Neural cell (in vitro differentiated cells): ENCODE measurements at regions not wholly inside any gene's neighbourhood (a gene's known extent, or its start where the extent isn't known, plus 50 kb on each side); places are given as distances from the start of the nearest gene placed in this dataset.

Experiments
- H2AFZ ChIP-seq: fragments of 200-600, 300-800 bp; sonication (generic), shearing (Covaris generic); 2 replicates; pipeline ENCODE4 v1.6.0; 2014; ENCODE audit warnings: low read depth, mild to moderate bottlenecking, antibody characterized with exemption, low read length, moderate library complexity
- H3F3A ChIP-seq: fragments of 200-600 bp; shearing (Covaris generic); 2 replicates; pipeline ENCODE4 v1.6.1; 2016; ENCODE audit warnings: mild to moderate bottlenecking, moderate library complexity, mixed read lengths, antibody characterized with exemption, low read length; ENCODE audit not compliant: insufficient read depth, poor library complexity, severe bottlenecking
- H3K27ac ChIP-seq: fragments of 200-600, 300-800 bp; sonication (generic), shearing (Covaris generic); 2 replicates; pipeline ENCODE4 v1.5.1; 2014; ENCODE audit warnings: mild to moderate bottlenecking, low read length, moderate library complexity
- H3K27me3 ChIP-seq: fragments of 300-800, 200-600 bp; sonication (generic), shearing (Covaris generic); 2 replicates; pipeline ENCODE4 v1.6.0; 2014; ENCODE audit warnings: mild to moderate bottlenecking, low read depth, low read length, moderate library complexity; ENCODE audit not compliant: insufficient read depth
- H3K36me3 ChIP-seq: fragments of 300-800, 200-600 bp; sonication (generic), shearing (Covaris generic); 2 replicates; pipeline ENCODE4 v1.5.1; 2014; ENCODE audit warnings: mild to moderate bottlenecking, antibody characterized with exemption, low read length, moderate library complexity; ENCODE audit not compliant: insufficient read depth
- H3K4me2 ChIP-seq: fragments of 300-800, 200-600 bp; sonication (generic), shearing (Covaris generic); 2 replicates; pipeline ENCODE4 v1.6.0; 2014; ENCODE audit warnings: mild to moderate bottlenecking, low read length
- H3K4me3 ChIP-seq: fragments of 300-800, 200-600 bp; sonication (generic), shearing (Covaris generic); 2 replicates; pipeline ENCODE4 v1.5.1; 2014; ENCODE audit warnings: mild to moderate bottlenecking, low read length, moderate library complexity
- H3K79me2 ChIP-seq: fragments of 200-600 bp; shearing (Covaris generic); replicated peaks from 2 replicates; pipeline ENCODE4 v1.6.0; 2014; ENCODE audit warnings: mild to moderate bottlenecking, low read length, moderate library complexity; ENCODE audit not compliant: insufficient read depth
- H3K9ac ChIP-seq: fragments of 300-800, 200-600 bp; sonication (generic), shearing (Covaris generic); 2 replicates; pipeline ENCODE4 v1.6.1; 2016; ENCODE audit warnings: mild to moderate bottlenecking, low read length, mixed read lengths
- H3K9me2 ChIP-seq: fragments of 200-600 bp; shearing (Covaris generic); 2 replicates; pipeline ENCODE4 v1.6.1; 2016; ENCODE audit warnings: mild to moderate bottlenecking, low read length, mixed read lengths; ENCODE audit not compliant: insufficient read depth
- H3K9me3 ChIP-seq: fragments of 200-600, 300-800 bp; sonication (generic), shearing (Covaris generic); 2 replicates; pipeline ENCODE4 v1.6.1; 2016; ENCODE audit warnings: mild to moderate bottlenecking, mixed run types, low read length, moderate library complexity, mixed read lengths
- H4K20me1 ChIP-seq: fragments of 200-600 bp; shearing (Covaris generic); 2 replicates; pipeline ENCODE4 v1.6.1; 2016; ENCODE audit warnings: mild to moderate bottlenecking, mixed run types; ENCODE audit not compliant: insufficient read depth
- CTCF ChIP-seq: fragments of 450-650 bp; IDR thresholded peaks from 2 replicates; pipeline ENCODE4 v1.5.1; 2014; ENCODE audit warnings: antibody characterized with exemption, mild to moderate bottlenecking, moderate library complexity; ENCODE audit not compliant: poor library complexity, severe bottlenecking
- EP300 ChIP-seq: fragments of 450-650 bp; conservative IDR thresholded peaks from 2 replicates; pipeline ENCODE4 v1.6.1; 2014; ENCODE audit warnings: antibody characterized with exemption, mild to moderate bottlenecking, moderate library complexity; ENCODE audit not compliant: poor library complexity, severe bottlenecking
- EZH2 ChIP-seq: fragments of 200-600, 300-800 bp; shearing (Covaris generic), sonication (generic); IDR thresholded peaks from 2 replicates; pipeline ENCODE4 v1.6.1; 2014; ENCODE audit warnings: antibody characterized with exemption, low read length, borderline replicate concordance, mild to moderate bottlenecking; ENCODE audit not compliant: insufficient read depth, poor library complexity, severe bottlenecking
- MXI1 ChIP-seq: fragments of 450-650 bp; conservative IDR thresholded peaks from 2 replicates; pipeline ENCODE4 v1.6.1; 2014; ENCODE audit warnings: antibody characterized with exemption, mild to moderate bottlenecking; ENCODE audit not compliant: poor library complexity, severe bottlenecking
- POLR2AphosphoS5 ChIP-seq: IDR thresholded peaks from 2 replicates; pipeline ENCODE4 v1.6.1; 2012
- RAD21 ChIP-seq: fragments of 450-650 bp; conservative IDR thresholded peaks from 2 replicates; pipeline ENCODE4 v1.6.1; 2014; ENCODE audit warnings: antibody characterized with exemption, mild to moderate bottlenecking, moderate library complexity
- REST ChIP-seq: IDR thresholded peaks from 2 replicates; pipeline ENCODE4 v1.6.1; 2012; ENCODE audit warnings: borderline replicate concordance
- SMC3 ChIP-seq: fragments of 450-650 bp; conservative IDR thresholded peaks from 2 replicates; pipeline ENCODE4 v1.6.1; 2014; ENCODE audit warnings: antibody characterized with exemption, mild to moderate bottlenecking, moderate library complexity; ENCODE audit not compliant: poor library complexity
- TAF1 ChIP-seq: IDR thresholded peaks from 2 replicates; pipeline ENCODE4 v1.6.1; 2012; ENCODE audit warnings: low read depth

- H3K36me3 ChIP-seq: no peaks in the 10 kb centered on the region
- H3K27ac ChIP-seq: no peak overlapping the region
- no peaks in the 10 kb centered on the region for H3K9me2 ChIP-seq
- no peak overlapping the region for H3K4me2 ChIP-seq
- H3F3A ChIP-seq: no peaks in the 10 kb centered on the region
- H3K4me3 ChIP-seq: no peak overlapping the region
- no peak for TF ChIP-seq TAF1
- no peak for TF ChIP-seq POLR2AphosphoS5
- TF ChIP-seq MXI1: no peak
- TF ChIP-seq EP300: no peak
- TF ChIP-seq CTCF: no peak
- no peak for TF ChIP-seq RAD21
- no peak for TF ChIP-seq EZH2
- H3K9me3 ChIP-seq: no peaks in the 10 kb centered on the region
- H3K79me2 ChIP-seq: no peaks in the 10 kb centered on the region
- H3K9ac ChIP-seq: no peak overlapping the region
- H4K20me1 ChIP-seq: no peaks in the 10 kb centered on the region
- H3K27me3 ChIP-seq: no peaks in the 10 kb centered on the region
- H2AFZ ChIP-seq: no peak overlapping the region
Measured at GRCh38 chr16:55248494-55248893, 75.5 kb upstream of the IRX6 start.

DNA sequence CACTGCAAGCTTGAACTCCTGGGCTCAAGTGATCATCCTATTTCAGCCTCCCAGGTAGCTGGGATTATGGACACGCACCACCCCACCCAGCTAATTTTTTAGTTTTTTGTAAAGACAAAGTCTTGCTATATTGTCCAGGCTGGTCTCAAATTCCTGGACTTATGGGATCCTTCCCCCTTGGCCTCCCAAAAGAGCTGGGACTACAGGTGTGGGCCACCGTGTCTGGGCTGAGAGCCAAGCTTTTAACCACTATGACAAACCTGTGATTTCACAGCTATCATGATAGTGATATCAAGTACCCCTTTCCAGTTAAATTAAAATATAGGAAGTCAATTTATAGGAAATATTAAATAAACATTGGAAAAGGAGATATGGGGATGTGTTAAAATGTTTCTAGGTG is 74.6 kb upstream of the IRX6 start:
- Histone ChIP-seq H3K36me3 (no peaks in the 10 kb centered on the region), H3F3A (no peaks in the 10 kb centered on the region), H3K27me3 (no peaks in the 10 kb centered on the region), H2AFZ (no peak overlapping the region), H3K9me3 (no peaks in the 10 kb centered on the region), H4K20me1 (no peaks in the 10 kb centered on the region), H3K79me2 (no peaks in the 10 kb centered on the region), H3K9ac (no peak overlapping the region), H3K9me2 (no peaks in the 10 kb centered on the region), H3K4me3 (no peak overlapping the region), H3K4me2 (no peak overlapping the region), H3K27ac (no peak overlapping the region)
- TF ChIP-seq CTCF: no peak
- no peak for TF ChIP-seq SMC3
- no peak for TF ChIP-seq MXI1
- no peak for TF ChIP-seq EZH2
- no peak for TF ChIP-seq POLR2AphosphoS5
- TF ChIP-seq REST: no peak
